Stimulated activated CD4-positive, alpha-beta T cell treated with anti-CD3 and anti-CD28 coated beads, Interleukin-12 subunit alpha, Interleukin-12 subunit beta, amount 100 ng/mL, for 4 hours (primary cell): ENCODE measurements at regions not wholly inside any gene's neighbourhood (a gene's known extent, or its start where the extent isn't known, plus 50 kb on each side); places are given as distances from the start of the nearest gene placed in this dataset.
"Not testable (repeated sequence)": the region's sequence is repeated elsewhere in the genome, so short reads cannot be mapped to it uniquely, and the experiment has no call there.

ENCODE experiments used
- DNase-seq: peaks from one replicate; pipeline ENCODE4 v3.0.0-alpha.2; 2020

DNA sequence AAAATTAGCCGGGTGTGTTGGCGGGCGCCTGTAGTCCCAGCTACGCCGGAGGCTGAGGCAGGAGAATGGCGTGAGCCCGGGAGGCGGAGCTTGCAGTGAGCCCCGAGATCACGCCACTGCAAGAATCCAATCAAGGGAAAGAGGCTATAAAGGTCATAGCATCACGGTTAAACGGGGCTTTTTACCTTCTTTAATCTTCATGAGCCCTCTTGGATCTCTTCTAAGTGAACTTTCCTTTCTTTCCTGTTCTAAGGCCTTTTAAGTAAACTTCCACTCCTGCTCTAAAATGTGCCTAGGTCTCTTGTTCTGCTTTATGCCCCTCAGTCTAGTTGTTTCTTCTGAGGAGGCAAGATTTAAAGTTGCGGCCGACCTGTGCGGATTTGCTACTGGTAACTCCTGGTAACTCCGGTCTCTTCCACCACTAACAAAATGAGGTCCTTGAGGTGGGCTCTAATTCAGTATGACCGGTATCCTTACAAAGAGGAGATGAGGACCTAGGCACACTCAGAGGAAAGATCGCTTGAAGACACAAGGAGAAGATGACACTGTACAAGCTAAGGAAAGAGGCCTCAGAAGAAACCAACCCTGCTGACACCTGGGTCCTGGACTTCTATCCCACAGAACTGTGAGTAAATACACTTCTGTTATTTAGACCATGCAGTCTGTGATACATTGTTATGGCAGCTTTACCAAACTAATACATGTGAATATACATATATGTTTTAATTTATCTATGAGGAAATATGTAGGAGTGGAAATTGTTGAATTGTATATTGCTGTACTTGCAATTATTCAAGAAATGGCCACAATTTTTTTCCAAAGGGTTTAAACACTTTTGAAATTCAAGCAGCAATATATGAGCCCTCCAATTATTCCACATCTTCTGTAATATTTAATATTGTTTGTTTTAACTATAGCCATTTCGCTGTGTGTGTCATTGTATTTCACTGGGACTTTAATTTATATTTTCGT lies 331.5 kb upstream of the CNTNAP2 start:
- no peak for DNase-seq

- DNase-seq: not testable (repeated sequence)
These were observed 335.2 kb upstream of the CNTNAP2 start for GRCh38 chr7:145781388-145781787.

DNA sequence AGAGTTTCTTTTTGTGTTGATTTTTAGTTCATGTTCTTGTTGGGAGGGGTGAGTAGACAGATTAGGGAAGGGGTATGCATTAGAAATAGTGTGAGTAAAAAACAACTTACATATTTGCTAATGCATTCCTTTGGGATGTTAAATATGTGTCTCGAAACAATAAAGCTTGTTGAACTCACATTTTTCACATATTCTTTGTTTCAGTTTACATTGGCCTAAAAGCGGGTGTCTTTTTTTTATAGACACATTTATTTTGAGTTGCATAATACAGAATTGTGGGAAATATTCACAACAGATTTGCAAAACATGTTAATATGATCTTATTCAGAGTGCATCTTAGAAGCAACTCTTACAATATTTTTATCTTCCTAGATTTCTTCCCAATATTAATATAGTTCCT lies 337.5 kb upstream of the CNTNAP2 start:
- DNase-seq: no peak

GRCh38 chr7:145774777-145775176 lies 341.8 kb upstream of the CNTNAP2 start:
- DNase-seq: no peak

DNA sequence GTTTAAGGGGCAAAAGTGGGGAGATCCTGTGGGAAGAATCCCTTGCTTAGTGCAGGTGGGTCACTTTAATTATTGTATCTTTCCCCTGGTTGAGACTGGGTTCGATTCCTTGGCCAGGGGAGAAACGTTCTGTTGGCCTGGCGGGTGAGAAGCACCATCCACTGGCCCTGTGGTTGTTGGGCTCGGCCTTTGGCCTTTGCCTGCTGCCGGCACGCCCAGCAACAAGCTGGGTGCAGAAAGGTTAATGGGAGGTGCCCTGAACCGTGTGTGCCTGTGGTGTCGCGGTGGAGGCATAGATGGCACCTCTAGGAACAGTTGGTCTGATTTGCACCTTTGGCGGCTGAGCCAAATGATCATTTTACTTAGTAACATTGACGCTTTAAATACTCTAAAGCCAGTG lies 363.6 kb upstream of the CNTNAP2 start:
- DNase-seq: no peak

- no peak for DNase-seq
These were observed 379.0 kb upstream of the CNTNAP2 start for GRCh38 chr7:145737617-145738016.

DNA sequence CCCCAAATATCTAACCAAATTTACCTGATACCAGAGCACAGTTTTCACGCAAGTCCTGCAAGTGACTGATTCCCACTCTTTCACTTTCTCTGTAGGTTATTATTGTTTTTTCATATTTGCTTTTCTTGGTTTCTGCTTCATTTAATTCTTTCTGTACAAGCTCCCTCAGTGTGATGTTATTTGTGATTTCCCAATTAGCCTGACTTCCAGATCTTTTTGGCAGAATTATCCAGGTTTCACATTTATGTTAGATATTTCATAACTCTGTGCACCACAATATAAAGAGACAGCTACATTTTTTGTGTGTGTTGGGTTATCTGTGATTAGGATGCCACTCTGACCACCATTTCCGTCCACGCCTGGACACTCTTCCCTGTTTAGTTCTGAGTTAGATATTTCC lies 381.5 kb upstream of the CNTNAP2 start:
- no peak for DNase-seq

- DNase-seq: no peak
These were observed 384.1 kb upstream of the CNTNAP2 start for GRCh38 chr7:145732521-145732920.

DNA sequence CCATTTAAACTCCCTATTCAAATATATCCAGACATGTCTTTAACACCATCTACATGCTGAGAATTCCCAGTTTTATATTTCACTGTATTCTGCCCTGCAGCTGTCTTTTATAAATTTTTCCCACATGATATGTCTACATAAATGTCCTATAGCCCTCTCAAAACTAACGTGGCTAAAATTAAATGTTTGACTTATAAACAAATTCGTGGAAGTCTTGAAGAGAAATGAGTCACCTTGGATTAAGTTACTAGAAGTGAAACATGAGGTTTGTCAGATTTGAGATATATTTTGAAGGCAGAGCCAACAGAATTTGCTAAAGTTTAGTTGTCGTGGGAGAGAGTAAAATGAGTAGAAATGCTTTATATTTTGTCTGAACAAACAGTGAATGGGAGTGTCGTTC lies 386.9 kb upstream of the CNTNAP2 start:
- DNase-seq: no peak

GRCh38 chr7:145718129-145718528 lies 398.5 kb upstream of the CNTNAP2 start:
- DNase-seq: no peak

- DNase-seq: no peak
These were observed 416.1 kb upstream of the CNTNAP2 start for GRCh38 chr7:145700488-145700887.

- no peak for DNase-seq
These were observed 417.9 kb upstream of the CNTNAP2 start for GRCh38 chr7:145698526-145699262.

DNA sequence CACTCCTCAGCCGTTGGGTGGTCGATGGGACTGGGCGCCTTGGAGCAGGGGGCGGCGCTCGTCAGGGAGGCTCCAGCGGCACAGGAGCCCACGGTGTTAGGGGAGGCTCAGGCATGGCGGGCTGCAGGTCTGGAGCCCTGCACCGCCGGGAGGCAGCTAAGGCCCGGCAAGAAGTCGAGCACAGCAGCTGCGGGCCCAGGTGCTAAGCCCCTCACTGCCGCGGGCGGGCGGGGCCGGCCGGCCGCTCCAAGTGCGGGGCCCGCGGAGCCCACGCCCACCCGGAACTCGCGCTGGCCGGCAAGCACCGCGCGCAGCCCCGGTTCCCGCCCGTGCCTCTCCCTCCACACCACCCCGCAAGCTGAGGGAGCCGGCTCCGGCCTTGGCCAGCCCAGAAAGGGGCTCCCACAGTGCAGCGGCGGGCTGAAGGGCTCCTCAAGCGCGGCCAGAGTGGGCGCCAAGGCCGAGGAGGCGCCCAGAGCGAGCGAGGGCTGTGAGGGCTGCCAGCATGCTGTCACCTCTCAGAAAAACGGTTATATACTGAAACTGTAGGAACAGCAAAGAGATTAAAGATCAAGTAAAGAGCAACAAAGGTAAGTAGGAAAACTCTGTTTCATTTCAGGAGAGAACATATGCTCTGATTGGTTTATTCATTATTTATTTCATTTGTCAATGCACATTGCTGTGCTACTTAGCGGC lies 419.0 kb upstream of the CNTNAP2 start:
- not testable (repeated sequence) for DNase-seq

DNA sequence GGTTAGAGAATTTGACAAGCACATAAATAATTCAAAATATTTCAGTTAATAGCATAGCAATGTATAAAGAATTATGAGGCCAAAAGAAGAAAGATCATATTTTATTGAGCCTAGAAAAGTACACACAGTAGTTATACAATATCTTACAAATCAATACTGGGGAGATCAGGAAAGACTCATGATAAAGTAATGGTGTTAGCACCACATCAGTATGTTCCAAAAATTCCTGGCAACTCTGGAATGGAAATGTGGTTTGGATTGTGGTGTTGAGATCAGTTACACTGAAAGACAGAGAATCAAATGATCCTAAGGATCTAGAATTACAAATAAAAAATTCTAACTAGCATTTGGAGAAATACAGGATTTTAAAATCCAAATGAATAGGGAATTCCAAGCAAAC lies 420.5 kb upstream of the CNTNAP2 start:
- DNase-seq: no peak

- DNase-seq: no peak
These were observed 424.2 kb upstream of the CNTNAP2 start for GRCh38 chr7:145692237-145692950.

GRCh38 chr7:145691377-145691914 lies 425.2 kb upstream of the CNTNAP2 start:
- DNase-seq: no peak

GRCh38 chr7:145681646-145682045 lies 435.0 kb upstream of the CNTNAP2 start:
- DNase-seq: no peak

DNA sequence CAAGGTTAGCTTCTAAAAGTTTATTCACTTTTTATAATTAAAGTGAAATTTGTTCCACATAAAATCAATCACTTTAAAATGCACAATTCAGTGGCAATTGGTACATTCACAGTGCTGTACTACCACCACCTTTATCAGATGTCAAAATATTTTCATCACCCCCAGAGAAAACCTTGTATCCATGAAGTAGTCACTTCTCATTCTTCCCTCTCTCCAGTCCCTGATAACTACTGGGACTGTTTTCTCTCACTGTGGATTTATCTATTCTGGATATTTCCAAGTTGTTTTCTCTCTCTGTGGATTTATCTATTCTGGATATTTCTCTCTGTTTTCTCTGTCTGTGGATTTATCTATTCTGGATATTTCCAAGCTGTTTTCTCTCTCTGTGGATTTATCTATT lies 435.4 kb upstream of the CNTNAP2 start:
- no peak for DNase-seq

GRCh38 chr7:145665499-145666258 lies 450.9 kb upstream of the CNTNAP2 start:
- no peak for DNase-seq

DNA sequence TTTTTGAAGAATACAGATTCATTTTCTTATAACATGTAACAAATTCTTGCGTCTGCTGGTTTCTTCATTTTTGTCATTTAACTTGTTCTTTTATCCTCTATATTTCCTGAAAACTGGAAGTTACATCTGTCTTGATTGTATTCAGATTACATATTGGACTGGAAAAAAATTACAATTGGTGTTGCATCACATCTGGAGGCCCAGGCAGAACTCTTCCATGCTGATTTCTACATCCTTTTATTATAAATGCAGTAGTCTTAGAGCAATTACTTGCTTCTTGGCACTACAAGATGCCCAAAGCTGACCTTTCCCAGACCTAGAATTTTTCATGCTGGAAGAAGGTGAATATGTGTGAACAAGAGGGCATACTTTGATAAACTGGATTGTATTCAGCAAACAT lies 460.9 kb upstream of the CNTNAP2 start:
- DNase-seq: no peak

DNA sequence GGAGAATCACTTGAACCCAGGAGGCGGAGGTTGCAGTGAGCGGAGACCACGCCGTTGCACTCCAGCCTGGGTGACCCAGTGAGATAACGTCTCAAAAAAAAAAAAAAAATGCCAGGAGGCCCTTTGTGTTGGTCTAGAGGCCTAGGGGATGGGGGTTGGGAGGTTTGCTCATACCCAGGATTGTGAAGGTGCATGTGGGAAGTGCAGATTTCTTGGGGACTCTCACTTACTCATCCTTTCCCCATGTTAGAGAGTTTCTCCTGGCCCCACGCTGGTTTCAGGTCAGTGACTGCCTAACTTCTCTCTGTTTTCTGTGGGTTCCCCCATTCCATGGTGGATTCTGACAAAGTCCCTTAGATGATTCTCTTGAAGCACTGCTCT lies 471.5 kb upstream of the CNTNAP2 start:
- no peak for DNase-seq
